WTC11 (cell line): ENCODE measurements at regions not wholly inside any gene's neighbourhood (a gene's known extent, or its start where the extent isn't known, plus 50 kb on each side); places are given as distances from the start of the nearest gene placed in this dataset.

Source experiments
- CTCF ChIP-seq: fragments of 200-600 bp; IDR thresholded peaks from 2 replicates; pipeline ENCODE4 v1.8.0; 2022; ENCODE audit warnings: antibody characterized with exemption
- USF1 ChIP-seq: sonication (generic); formaldehyde crosslinking; IDR thresholded peaks from 2 replicates; pipeline ENCODE4 v1.8.0; 2022; ENCODE audit warnings: mild to moderate bottlenecking, missing genetic modification reagents
- ZMAT4 ChIP-seq: fragments of 250-450 bp; sonication (Bioruptor Pico); IDR thresholded peaks from 2 replicates; pipeline ENCODE4 v1.9.0; 2021; ENCODE audit warnings: mild to moderate bottlenecking

GRCh38 chr5:110043025-110043424 lies 353.3 kb downstream of the MAN2A1 start:
- no peak for TF ChIP-seq CTCF
- TF ChIP-seq USF1 (CRISPR knock-in tag): no peak
- TF ChIP-seq ZMAT4 (CRISPR knock-in tag): no peak
